PC-3 (cell line): ENCODE measurements at regions not wholly inside any gene's neighbourhood (a gene's known extent, or its start where the extent isn't known, plus 50 kb on each side); places are given as distances from the start of the nearest gene placed in this dataset.

Source experiments
- EZH2 ChIP-seq: fragments of 300-600 bp; sonication (generic); IDR thresholded peaks from one replicate; pipeline ENCODE4 v1.6.1; 2017; ENCODE audit warnings: antibody characterized with exemption, mild to moderate bottlenecking, low read length; ENCODE audit not compliant: unreplicated experiment
- TF ChIP-seq, protein P1 (sequence below): fragments of 300-600 bp; sonication (generic); conservative IDR thresholded peaks from 2 replicates; pipeline ENCODE4 v1.5.1; 2017; ENCODE audit warnings: antibody characterized with exemption, low read depth, mild to moderate bottlenecking, low read length

DNA sequence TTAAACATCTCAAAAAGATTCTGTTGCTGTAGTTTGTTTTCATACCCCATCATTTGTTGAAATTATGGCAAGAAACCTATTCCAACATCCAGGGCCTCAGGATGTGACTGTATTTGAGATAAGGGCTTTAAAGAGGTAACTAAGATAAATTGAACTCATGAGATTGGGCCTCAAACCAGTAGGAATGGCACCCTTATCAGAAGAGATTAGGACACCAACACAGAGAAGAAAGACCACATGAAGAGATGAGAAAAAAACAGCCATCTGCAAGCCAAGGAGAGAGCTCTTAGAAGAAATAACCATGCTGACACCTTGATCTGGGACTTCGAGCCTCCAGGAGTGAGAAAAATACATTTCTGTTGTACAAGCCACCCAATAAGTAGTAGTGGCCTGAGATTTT is 157.7 kb downstream of the CGGBP1 start:
- no peak for TF ChIP-seq EZH2
- TF ChIP-seq, protein P1, sequence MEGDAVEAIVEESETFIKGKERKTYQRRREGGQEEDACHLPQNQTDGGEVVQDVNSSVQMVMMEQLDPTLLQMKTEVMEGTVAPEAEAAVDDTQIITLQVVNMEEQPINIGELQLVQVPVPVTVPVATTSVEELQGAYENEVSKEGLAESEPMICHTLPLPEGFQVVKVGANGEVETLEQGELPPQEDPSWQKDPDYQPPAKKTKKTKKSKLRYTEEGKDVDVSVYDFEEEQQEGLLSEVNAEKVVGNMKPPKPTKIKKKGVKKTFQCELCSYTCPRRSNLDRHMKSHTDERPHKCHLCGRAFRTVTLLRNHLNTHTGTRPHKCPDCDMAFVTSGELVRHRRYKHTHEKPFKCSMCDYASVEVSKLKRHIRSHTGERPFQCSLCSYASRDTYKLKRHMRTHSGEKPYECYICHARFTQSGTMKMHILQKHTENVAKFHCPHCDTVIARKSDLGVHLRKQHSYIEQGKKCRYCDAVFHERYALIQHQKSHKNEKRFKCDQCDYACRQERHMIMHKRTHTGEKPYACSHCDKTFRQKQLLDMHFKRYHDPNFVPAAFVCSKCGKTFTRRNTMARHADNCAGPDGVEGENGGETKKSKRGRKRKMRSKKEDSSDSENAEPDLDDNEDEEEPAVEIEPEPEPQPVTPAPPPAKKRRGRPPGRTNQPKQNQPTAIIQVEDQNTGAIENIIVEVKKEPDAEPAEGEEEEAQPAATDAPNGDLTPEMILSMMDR: no peak
